Motor neuron (in vitro differentiated cells): ENCODE measurements at regions not wholly inside any gene's neighbourhood (a gene's known extent, or its start where the extent isn't known, plus 50 kb on each side); places are given as distances from the start of the nearest gene placed in this dataset.
"Not testable (repeated sequence)": the region's sequence is repeated elsewhere in the genome, so short reads cannot be mapped to it uniquely, and the experiment has no call there.

Source experiments
- ATAC-seq, 8 experiments: fragments of 200-7000 bp; cut with Tn5 transposase; replicated peaks in 6 of 8; 2 replicates each; pipeline ENCODE4 v1.8.0; 2021; ENCODE audit warnings: mild to moderate bottlenecking in 8 of 8, moderate library complexity in 8 of 8
- H3K27ac ChIP-seq, 2 donors: fragments of 250-450 bp; sonication (Bioruptor Pico); 2 replicates each; pipeline ENCODE4 v1.9.0; 2021; ENCODE audit warnings: antibody characterized with exemption in 2 of 2, mild to moderate bottlenecking in 2 of 2, moderate library complexity in 1 of 2
- H3K4me1 ChIP-seq, 2 donors: fragments of 250-450 bp; sonication (Bioruptor Pico); replicated peaks in 1 of 2; 2 replicates each; pipeline ENCODE4 v1.6.1; 2021; ENCODE audit warnings: antibody characterized with exemption in 2 of 2, mild to moderate bottlenecking in 2 of 2, moderate library complexity in 1 of 2
- H3K4me3 ChIP-seq, 5 donors: fragments of 250-450 bp; sonication (Bioruptor Pico); 2 replicates each; pipeline ENCODE4 v1.9.0; 2021; ENCODE audit warnings: antibody characterized with exemption in 5 of 5, mild to moderate bottlenecking in 5 of 5, moderate library complexity in 4 of 5
- WGBS, 10 experiments: fragments of 450-650 bp; shearing (Covaris generic); methylation state at CpG; one replicate each; pipeline ENCODE4 v1.0.0; 2022; 5-methylcytosine and 5-hydroxymethylcytosine counted together
- in situ Hi-C, 9 experiments: fragments of 400-800 bp; cut with MboI; loops; one replicate each; pipeline ENCODE4 v1.15.0; 2021; ENCODE audit warnings: low sequenced_read_pairs in 9 of 9, low pct_unique_long_range_greater_than_20kb in 2 of 9; ENCODE audit not compliant: unreplicated experiment in 9 of 9

GRCh38 chr4:55696424-55696823, 60.3 kb upstream of the NMU start:
- in situ Hi-C loops, H3K4me3 ChIP-seq, H3K4me1 ChIP-seq, H3K27ac ChIP-seq, ATAC-seq: not testable (repeated sequence)
- 50 to 100% methylated on average over 1 of the region's 3 CpGs; no CpG with 5 or more reads in 8 of the 10 experiments for WGBS, 10 experiments

GRCh38 chr4:55706541-55706940, 70.4 kb upstream of the NMU start:
- H3K4me1 ChIP-seq = no peaks in the 10 kb centered on the region
- ATAC-seq = no peak
- no peak overlapping the region for H3K4me3 ChIP-seq
- H3K27ac ChIP-seq = no peak overlapping the region
- in situ Hi-C loops = no loop called here

GRCh38 chr4:55707507-55707906, 71.4 kb upstream of the NMU start:
- no peaks in the 10 kb centered on the region for H3K4me1 ChIP-seq
- no peak for ATAC-seq
- H3K27ac ChIP-seq = no peak overlapping the region
- 44 to 100% (median 83%) methylated on average over 1 to 5 of the region's 5 CpGs; no CpG with 5 or more reads in 3 of the 10 experiments for WGBS, 10 experiments
- no peak overlapping the region for H3K4me3 ChIP-seq
- in situ Hi-C loops = no loop called here

- 80 to 100% (median 100%) methylated on average over 1 to 2 of the region's 11 CpGs; no CpG with 5 or more reads in 7 of the 10 experiments for WGBS, 10 experiments
- in situ Hi-C loops, H3K4me1 ChIP-seq, ATAC-seq, H3K27ac ChIP-seq, H3K4me3 ChIP-seq: not testable (repeated sequence)
Observed at GRCh38 chr4:55707991-55708390, 71.9 kb upstream of the NMU start.

GRCh38 chr4:55712835-55713234, 76.7 kb upstream of the NMU start:
- H3K4me3 ChIP-seq, ATAC-seq, H3K27ac ChIP-seq, in situ Hi-C loops, H3K4me1 ChIP-seq: not testable (repeated sequence)
- WGBS, 10 experiments = no CpG with 5 or more reads among the region's 2 CpGs

- no peak overlapping the region for H3K4me3 ChIP-seq
- no peaks in the 10 kb centered on the region for H3K4me1 ChIP-seq
- in situ Hi-C loops = no loop called here
- no peak for ATAC-seq
- no peak overlapping the region for H3K27ac ChIP-seq
Observed at GRCh38 chr4:55721651-55722050, 85.6 kb upstream of the NMU start.

- H3K27ac ChIP-seq = no peak overlapping the region
- ATAC-seq = no peak
- in situ Hi-C loops = no loop called here
- 20 to 100% (median 80%) methylated on average over 1 to 6 of the region's 6 CpGs; no CpG with 5 or more reads in 2 of the 10 experiments for WGBS, 10 experiments
- H3K4me3 ChIP-seq = no peak overlapping the region
- no peaks in the 10 kb centered on the region for H3K4me1 ChIP-seq
Observed at GRCh38 chr4:55722132-55722531, 86.0 kb upstream of the NMU start.

GRCh38 chr4:55723403-55723802, 87.3 kb upstream of the NMU start:
- ATAC-seq = no peak
- 0 to 92% (median 67%) methylated on average over 1 to 2 of the region's 2 CpGs for WGBS, 10 experiments

GRCh38 chr4:55725057-55725456, 89.0 kb upstream of the NMU start:
- Histone ChIP-seq H3K4me3 (no peak overlapping the region), H3K27ac (no peak overlapping the region), H3K4me1 (no peaks in the 10 kb centered on the region)
- in situ Hi-C loops = loop anchor here in 2 of 9 experiments (25.0 kb wide), 2 partner anchors 163 to 288 kb away; no protein-coding TSS in a partner anchor
- 24 to 100% (median 78%) methylated on average over 1 to 4 of the region's 4 CpGs for WGBS, 10 experiments
- ATAC-seq = peak in 2 of 8 experiments; percentile 38 to 55

More at GRCh38 chr4:55723403-55723802, 87.3 kb upstream of the NMU start:
- no peak overlapping the region for H3K4me3 ChIP-seq
- in situ Hi-C loops = no loop called here
- H3K27ac ChIP-seq = no peak overlapping the region
- no peaks in the 10 kb centered on the region for H3K4me1 ChIP-seq

GRCh38 chr4:55727746-55728145, 91.6 kb upstream of the NMU start:
- H3K4me1 ChIP-seq = no peaks in the 10 kb centered on the region
- no peak overlapping the region for H3K27ac ChIP-seq
- 43 to 100% (median 70%) methylated on average over 1 to 2 of the region's 2 CpGs; no CpG with 5 or more reads in 4 of the 10 experiments for WGBS, 10 experiments
- no peak for ATAC-seq
- in situ Hi-C loops = loop anchor here in 2 of 9 experiments (25.0 kb wide), 2 partner anchors 165 to 290 kb away; no protein-coding TSS in a partner anchor
- H3K4me3 ChIP-seq = no peak overlapping the region

- H3K4me1 ChIP-seq = no peaks in the 10 kb centered on the region
- in situ Hi-C loops = loop anchor here in 2 of 9 experiments (25.0 kb wide), 2 partner anchors 167 to 292 kb away; no protein-coding TSS in a partner anchor
- 42 to 100% (median 98%) methylated on average over 1 to 5 of the region's 5 CpGs; no CpG with 5 or more reads in 2 of the 10 experiments for WGBS, 10 experiments
- H3K4me3 ChIP-seq = no peak overlapping the region
- no peak overlapping the region for H3K27ac ChIP-seq
- peak in 3 of 8 experiments; percentile 61 to 85 (median 67) for ATAC-seq
Observed at GRCh38 chr4:55729351-55730279, 90.0 kb upstream of the EXOC1L start.

- no peak for ATAC-seq
- 38 to 100% (median 89%) methylated on average over 1 to 2 of the region's 2 CpGs; no CpG with 5 or more reads in 2 of the 10 experiments for WGBS, 10 experiments
- in situ Hi-C loops = loop anchor here in 2 of 9 experiments (25.0 kb wide), 2 partner anchors 168 to 293 kb away; no protein-coding TSS in a partner anchor
- Histone ChIP-seq H3K4me1 (no peaks in the 10 kb centered on the region), H3K27ac (no peak overlapping the region), H3K4me3 (no peak overlapping the region)
Observed at GRCh38 chr4:55730280-55730931, 89.2 kb upstream of the EXOC1L start.

- H3K27ac ChIP-seq = no peak overlapping the region
- in situ Hi-C loops = loop anchor here in 2 of 9 experiments (25.0 kb wide), 2 partner anchors 170 to 295 kb away; no protein-coding TSS in a partner anchor
- WGBS, 10 experiments = 52 to 100% (median 86%) methylated on average over 1 to 2 of the region's 2 CpGs
- H3K4me3 ChIP-seq = no peak overlapping the region
- no peaks in the 10 kb centered on the region for H3K4me1 ChIP-seq
- no peak for ATAC-seq
Observed at GRCh38 chr4:55731959-55732358, 87.6 kb upstream of the EXOC1L start.
